GM10266 (cell line): ENCODE measurements at regions not wholly inside any gene's neighbourhood (a gene's known extent, or its start where the extent isn't known, plus 50 kb on each side); places are given as distances from the start of the nearest gene placed in this dataset.

Experiments
- DNase-seq: peaks from one replicate; pipeline ENCODE4 v3.0.0; 2012; ENCODE audit errors: extremely low spot score
- TF ChIP-seq, protein P1 (sequence below): IDR thresholded peaks from 2 replicates; pipeline ENCODE4 v1.5.1; 2012; ENCODE audit warnings: mild to moderate bottlenecking, low read depth; ENCODE audit not compliant: control insufficient read depth, insufficient read depth; ENCODE audit errors: missing control alignments

DNA sequence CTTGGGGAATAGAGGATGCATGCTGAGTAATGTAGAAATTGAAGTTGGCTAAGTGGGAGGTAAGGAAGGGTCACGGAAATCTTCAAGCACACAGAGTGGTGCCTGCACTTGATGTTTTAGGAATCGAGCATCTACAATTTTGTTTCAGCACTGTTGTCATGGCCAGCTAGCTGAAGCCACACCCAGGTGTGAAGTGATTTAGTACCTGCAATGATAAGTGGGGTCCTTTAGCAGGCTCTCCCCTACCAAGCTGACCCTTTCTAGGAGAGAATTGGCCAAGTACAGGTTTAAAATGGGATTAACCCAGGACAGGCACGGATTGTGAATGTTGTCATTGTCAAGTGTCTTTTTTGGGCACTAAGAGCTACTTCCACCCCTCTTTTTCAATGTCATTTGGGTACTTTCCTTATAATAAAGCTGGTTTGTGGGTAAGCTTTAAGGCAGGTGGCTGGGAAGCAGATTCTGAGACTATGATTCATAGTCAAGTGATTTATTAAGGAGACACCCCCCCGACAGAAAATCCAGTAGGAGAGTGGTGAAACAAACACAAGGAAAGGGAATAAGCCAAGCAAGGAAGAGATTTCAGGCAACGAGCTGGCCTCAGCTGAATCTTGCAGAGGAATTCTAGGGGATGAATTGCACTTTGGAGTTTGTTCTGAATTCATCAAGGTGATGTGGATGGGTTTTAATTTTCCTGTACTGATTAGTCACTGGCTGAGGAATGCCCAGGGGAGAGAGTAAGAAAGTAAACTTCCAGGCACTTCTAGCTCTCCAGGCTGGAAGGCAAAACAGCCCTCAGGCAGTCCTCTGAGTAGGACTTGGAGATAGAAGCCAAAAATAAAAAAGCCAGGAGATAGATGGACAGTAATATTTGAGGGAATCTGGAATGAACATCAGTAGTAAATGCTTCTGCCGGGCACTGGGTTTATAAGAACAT lies 1128.4 kb downstream of the SORCS3 start:
- TF ChIP-seq, protein P1, sequence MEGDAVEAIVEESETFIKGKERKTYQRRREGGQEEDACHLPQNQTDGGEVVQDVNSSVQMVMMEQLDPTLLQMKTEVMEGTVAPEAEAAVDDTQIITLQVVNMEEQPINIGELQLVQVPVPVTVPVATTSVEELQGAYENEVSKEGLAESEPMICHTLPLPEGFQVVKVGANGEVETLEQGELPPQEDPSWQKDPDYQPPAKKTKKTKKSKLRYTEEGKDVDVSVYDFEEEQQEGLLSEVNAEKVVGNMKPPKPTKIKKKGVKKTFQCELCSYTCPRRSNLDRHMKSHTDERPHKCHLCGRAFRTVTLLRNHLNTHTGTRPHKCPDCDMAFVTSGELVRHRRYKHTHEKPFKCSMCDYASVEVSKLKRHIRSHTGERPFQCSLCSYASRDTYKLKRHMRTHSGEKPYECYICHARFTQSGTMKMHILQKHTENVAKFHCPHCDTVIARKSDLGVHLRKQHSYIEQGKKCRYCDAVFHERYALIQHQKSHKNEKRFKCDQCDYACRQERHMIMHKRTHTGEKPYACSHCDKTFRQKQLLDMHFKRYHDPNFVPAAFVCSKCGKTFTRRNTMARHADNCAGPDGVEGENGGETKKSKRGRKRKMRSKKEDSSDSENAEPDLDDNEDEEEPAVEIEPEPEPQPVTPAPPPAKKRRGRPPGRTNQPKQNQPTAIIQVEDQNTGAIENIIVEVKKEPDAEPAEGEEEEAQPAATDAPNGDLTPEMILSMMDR = no peak
- DNase-seq = no peak

DNA sequence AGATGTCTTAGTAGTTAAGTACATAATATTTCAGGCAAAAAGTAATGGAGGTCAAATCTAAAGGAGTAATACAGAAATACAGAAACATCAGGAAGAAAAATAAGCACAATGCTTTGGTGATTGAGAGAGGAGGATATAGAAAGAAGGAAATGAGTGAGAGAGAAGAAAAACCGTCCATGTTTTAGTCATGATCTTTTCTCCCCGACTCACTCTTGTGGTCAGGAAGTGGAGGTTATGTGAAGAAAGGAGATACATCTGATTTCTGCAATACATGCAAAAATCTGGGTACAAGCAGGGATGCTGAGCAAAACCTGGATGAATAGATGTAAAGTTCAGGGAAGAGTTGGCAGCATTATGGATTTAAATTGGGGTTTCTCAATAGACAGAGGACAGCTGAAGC lies 1122.5 kb downstream of the SORCS3 start:
- DNase-seq = no peak

DNA sequence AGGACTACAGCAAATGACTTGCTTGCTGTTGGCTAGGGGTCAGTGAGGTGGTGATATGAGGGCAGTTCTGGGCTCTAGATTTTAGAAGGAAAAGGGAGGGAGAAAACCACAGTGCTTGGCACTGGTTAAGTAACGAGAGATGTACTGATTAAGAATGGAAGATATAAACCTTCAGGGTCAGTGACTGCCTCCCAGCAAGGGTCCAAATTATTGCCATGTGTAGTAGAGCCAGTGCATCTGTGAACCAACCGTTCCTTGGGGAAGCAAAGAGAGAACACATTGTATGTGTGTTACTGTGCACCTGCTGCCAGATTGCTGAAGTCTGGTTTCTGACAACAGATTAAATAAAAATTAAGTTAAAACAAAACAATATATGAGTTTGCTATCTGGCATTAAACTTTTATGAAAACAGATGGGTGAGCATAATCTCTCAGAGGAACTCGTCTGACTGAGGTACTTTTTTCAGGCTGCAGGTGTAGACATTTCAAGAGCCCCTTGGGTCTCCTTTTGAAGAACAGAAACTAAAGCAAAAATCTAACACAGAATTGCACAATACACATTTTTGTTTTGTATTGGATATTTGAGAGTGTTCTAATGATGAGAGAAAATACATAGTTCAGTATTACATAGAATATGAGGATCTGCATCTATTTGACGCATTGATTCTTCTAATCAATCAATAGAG lies 1120.6 kb downstream of the SORCS3 start:
- no peak for DNase-seq
- TF ChIP-seq, protein P1 = no peak

More for the DNA sequence above, 1122.5 kb downstream of the SORCS3 start:
- TF ChIP-seq, protein P1 = no peak

DNA sequence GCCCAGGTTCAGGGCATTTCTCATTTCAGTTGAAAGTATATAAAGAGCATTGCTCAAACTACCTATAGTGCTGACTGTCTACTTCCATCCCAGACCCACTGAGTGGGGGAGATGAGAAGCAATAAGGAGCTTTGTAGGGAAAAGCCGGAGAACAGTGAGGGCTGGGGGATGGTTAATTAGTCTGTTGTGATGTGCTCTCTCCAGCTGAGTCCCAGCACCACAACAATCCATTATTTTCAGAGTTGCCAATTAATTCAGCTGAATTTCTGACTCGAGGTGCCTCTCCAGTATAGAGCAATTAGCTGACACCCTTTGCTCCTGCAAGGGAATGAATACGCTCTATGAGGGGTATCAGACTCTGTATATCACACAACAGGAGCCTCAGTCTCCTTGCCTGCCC lies 1118.6 kb downstream of the SORCS3 start:
- TF ChIP-seq, protein P1 = no peak

DNA sequence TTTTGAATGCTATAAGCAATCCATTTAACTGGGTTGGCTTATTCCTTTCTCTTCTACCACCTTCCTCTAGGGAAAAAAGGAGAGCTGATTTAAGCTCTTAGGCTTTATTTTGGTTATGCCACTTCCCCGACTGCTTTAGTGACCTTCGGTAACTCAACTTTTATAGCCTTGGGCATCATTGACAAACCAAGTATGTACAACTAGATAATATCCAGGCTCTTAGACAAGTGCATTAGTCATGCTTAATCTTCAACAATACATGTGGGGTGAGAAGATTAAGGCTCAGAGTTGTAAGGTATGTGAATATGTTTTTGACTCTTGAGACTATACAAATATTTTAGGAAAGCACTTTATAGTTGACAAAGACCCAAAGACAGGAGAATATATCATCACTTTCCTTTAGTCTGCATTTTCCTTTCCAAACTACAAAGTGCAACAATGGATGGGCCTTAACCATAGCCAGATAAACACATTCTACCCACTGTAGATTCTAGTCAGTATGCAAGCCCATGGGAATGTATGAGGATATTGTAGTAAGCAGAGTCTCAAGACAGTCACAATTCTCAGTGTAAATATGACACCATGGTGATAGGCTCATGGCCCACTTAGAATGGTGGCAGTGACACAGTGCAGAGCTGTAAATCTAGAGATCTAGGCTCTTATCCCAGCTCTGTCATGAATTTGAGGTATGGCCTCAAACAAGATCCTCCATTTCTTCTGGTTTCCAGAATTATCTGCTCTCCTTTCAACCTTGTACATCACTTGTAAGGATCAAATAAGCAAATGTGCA lies 1117.3 kb downstream of the SORCS3 start:
- TF ChIP-seq, protein P1 = no peak
- DNase-seq = no peak

More for the DNA sequence above, 1118.6 kb downstream of the SORCS3 start:
- DNase-seq = no peak

DNA sequence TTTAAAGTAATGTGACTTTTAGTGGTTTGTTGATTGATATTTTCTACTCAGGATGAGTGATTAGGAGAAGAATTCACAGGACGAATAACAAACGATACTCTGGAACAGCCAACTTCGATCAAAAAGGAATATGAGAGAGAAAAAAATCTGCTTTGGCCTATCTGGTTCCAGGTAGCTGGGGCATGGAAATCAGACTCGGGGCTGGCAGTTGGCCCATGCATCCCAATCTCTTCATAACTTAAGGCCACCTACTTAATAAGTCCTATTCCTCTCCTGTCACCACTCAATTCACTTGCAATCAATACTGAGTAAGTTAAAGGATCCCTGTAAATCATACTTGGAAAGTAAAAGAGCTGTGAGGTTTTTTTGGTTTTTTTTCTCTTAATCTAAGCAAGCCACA lies 1116.2 kb downstream of the SORCS3 start:
- no peak for DNase-seq
- TF ChIP-seq, protein P1 = no peak
